Endodermal cell (in vitro differentiated cells): ENCODE measurements at regions not wholly inside any gene's neighbourhood (a gene's known extent, or its start where the extent isn't known, plus 50 kb on each side); places are given as distances from the start of the nearest gene placed in this dataset.
A peak's percentile ranks its signal among the peaks of the same experiment; 100 is the strongest.

ENCODE experiments used
- DNase-seq: peaks from one replicate; pipeline ENCODE4 v3.0.0-alpha.2; 2017
- H3K27ac ChIP-seq: 2 replicates; pipeline ENCODE4 v1.5.1; 2013; ENCODE audit warnings: mild to moderate bottlenecking, low read depth, low read length, moderate library complexity
- H3K27me3 ChIP-seq: 2 replicates; pipeline ENCODE4 v1.6.1; 2013; ENCODE audit warnings: mild to moderate bottlenecking, low read length, moderate library complexity; ENCODE audit not compliant: insufficient read depth, control insufficient read depth, poor library complexity, severe bottlenecking
- H3K36me3 ChIP-seq: 2 replicates; pipeline ENCODE4 v1.7.0; 2013; ENCODE audit warnings: mild to moderate bottlenecking, low read length, moderate library complexity; ENCODE audit not compliant: control insufficient read depth, insufficient read depth
- H3K4me1 ChIP-seq: one replicate; pipeline ENCODE4 v1.7.0; 2013; ENCODE audit warnings: low read length; ENCODE audit not compliant: control insufficient read depth, insufficient read depth
- H3K4me3 ChIP-seq: 2 replicates; pipeline ENCODE4 v1.5.1; 2013; ENCODE audit warnings: mild to moderate bottlenecking, low read length, moderate library complexity
- H3K9ac ChIP-seq: 2 replicates; pipeline ENCODE4 v1.6.1; 2013; ENCODE audit warnings: mild to moderate bottlenecking, low read length, moderate library complexity; ENCODE audit not compliant: poor library complexity, severe bottlenecking; ENCODE audit errors: extremely low read depth
- H3K9me3 ChIP-seq: 2 replicates; pipeline ENCODE4 v1.6.1; 2013; ENCODE audit warnings: mild to moderate bottlenecking, low read length, moderate library complexity; ENCODE audit not compliant: control insufficient read depth
- H3K27ac Mint-ChIP-seq: 2 replicates; pipeline ENCODE4 v1.8.0; 2020; ENCODE audit warnings: mixed read lengths
- H3K27me3 Mint-ChIP-seq: 2 replicates; pipeline ENCODE4 v1.8.0; 2021; ENCODE audit warnings: mild to moderate bottlenecking, mixed read lengths; ENCODE audit not compliant: insufficient read depth
- H3K36me3 Mint-ChIP-seq: 2 replicates; pipeline ENCODE4 v1.8.0; 2020; ENCODE audit warnings: low read depth, mixed read lengths
- H3K4me1 Mint-ChIP-seq: 2 replicates; pipeline ENCODE4 v1.8.0; 2020; ENCODE audit warnings: mixed read lengths
- H3K4me3 Mint-ChIP-seq: 2 replicates; pipeline ENCODE4 v1.8.0; 2020; ENCODE audit warnings: mild to moderate bottlenecking, moderate library complexity, mixed read lengths
- H3K9me3 Mint-ChIP-seq: 2 replicates; pipeline ENCODE4 v1.8.0; 2020; ENCODE audit warnings: mild to moderate bottlenecking, mixed read lengths
- CTCF ChIP-seq: fragments of 200-600 bp; sonication (generic); conservative IDR thresholded peaks from 2 replicates; pipeline ENCODE4 v1.5.0; 2021; ENCODE audit warnings: antibody characterized with exemption, mild to moderate bottlenecking
- WGBS, 2 experiments: methylation state at CpG; one replicate each; pipeline versions ENCODE4 v1.1.5 to v1.1.7; 2013; ENCODE audit warnings: missing lambda C conversion rate in 2 of 2, mixed read lengths in 1 of 2; ENCODE audit not compliant: insufficient coverage in 1 of 2, insufficient read length in 1 of 2; 5-methylcytosine and 5-hydroxymethylcytosine counted together

- H3K27ac Mint-ChIP-seq: no peak overlapping the region
- 83 to 93% methylated on average over 1 to 2 of the region's 2 CpGs for WGBS, 2 experiments
- H3K9ac ChIP-seq: no peak overlapping the region
- peaks cover 13% of the 10 kb centered on the region for H3K36me3 Mint-ChIP-seq
- H3K27ac ChIP-seq: peak overlapping the region; percentile 56
- H3K9me3 ChIP-seq: no peaks in the 10 kb centered on the region
- H3K4me3 Mint-ChIP-seq: no peak overlapping the region
- H3K36me3 ChIP-seq: peaks cover 26% of the 10 kb centered on the region
- no peaks in the 10 kb centered on the region for H3K27me3 ChIP-seq
- no peaks in the 10 kb centered on the region for H3K9me3 Mint-ChIP-seq
- no peak overlapping the region for H3K4me3 ChIP-seq
- peaks cover 21% of the 10 kb centered on the region for H3K4me1 Mint-ChIP-seq
- no peak for DNase-seq
- H3K4me1 ChIP-seq: peaks cover 9% of the 10 kb centered on the region
- no peak for TF ChIP-seq CTCF
- no peaks in the 10 kb centered on the region for H3K27me3 Mint-ChIP-seq
Observed at GRCh38 chr11:92802644-92803043, 166.8 kb upstream of the MTNR1B start.

GRCh38 chr11:92803391-92803790, 166.1 kb upstream of the MTNR1B start:
- Histone ChIP-seq H3K27ac (peak overlapping the region; percentile 56), H3K27me3 (no peaks in the 10 kb centered on the region), H3K4me1 (peaks cover 9% of the 10 kb centered on the region), H3K9ac (no peak overlapping the region), H3K36me3 (peaks cover 19% of the 10 kb centered on the region), H3K9me3 (no peaks in the 10 kb centered on the region), H3K4me3 (no peak overlapping the region)
- no peak overlapping the region for H3K27ac Mint-ChIP-seq
- no peaks in the 10 kb centered on the region for H3K27me3 Mint-ChIP-seq
- no peak for DNase-seq
- no peak for TF ChIP-seq CTCF
- peaks cover 21% of the 10 kb centered on the region for H3K4me1 Mint-ChIP-seq
- peaks cover 11% of the 10 kb centered on the region for H3K36me3 Mint-ChIP-seq
- no peaks in the 10 kb centered on the region for H3K9me3 Mint-ChIP-seq
- H3K4me3 Mint-ChIP-seq: no peak overlapping the region
- WGBS, 2 experiments: 85 to 86% methylated on average over 1 of the region's 1 CpG

- no peak overlapping the region for H3K4me3 ChIP-seq
- Mint-ChIP-seq H3K27ac (no peak overlapping the region), H3K9me3 (no peaks in the 10 kb centered on the region), H3K4me1 (peaks cover 24% of the 10 kb centered on the region), H3K36me3 (peaks cover 4% of the 10 kb centered on the region), H3K27me3 (no peaks in the 10 kb centered on the region), H3K4me3 (no peak overlapping the region)
- no peak overlapping the region for H3K27ac ChIP-seq
- no peaks in the 10 kb centered on the region for H3K9me3 ChIP-seq
- no peak for DNase-seq
- H3K4me1 ChIP-seq: peaks cover 9% of the 10 kb centered on the region
- no peak for TF ChIP-seq CTCF
- H3K36me3 ChIP-seq: peaks cover 10% of the 10 kb centered on the region
- no peaks in the 10 kb centered on the region for H3K27me3 ChIP-seq
- H3K9ac ChIP-seq: no peak overlapping the region
- 87 to 89% methylated on average over 7 of the region's 7 CpGs for WGBS, 2 experiments
Observed at GRCh38 chr11:92804388-92804966, 165.0 kb upstream of the MTNR1B start.
